GM10248 (cell line): ENCODE measurements at regions not wholly inside any gene's neighbourhood (a gene's known extent, or its start where the extent isn't known, plus 50 kb on each side); places are given as distances from the start of the nearest gene placed in this dataset.

Source experiments
- CTCF ChIA-PET: fragments of 300-600 bp; sonication (Branson Sonifier 250); formaldehyde crosslinking; extraction: SDS; loops from one replicate; lab custom pipeline; 2021; ENCODE audit warnings: antibody characterized with exemption; lab: Yijun Ruan, JAX
- POLR2A ChIA-PET: fragments of 350-650 bp; sonication (Branson Sonifier 250); formaldehyde crosslinking; extraction: SDS; loops from one replicate; lab custom pipeline; 2020; ENCODE audit warnings: antibody characterized with exemption; lab: Yijun Ruan, JAX
- DNase-seq: peaks from one replicate; pipeline ENCODE4 v3.0.0; 2012; ENCODE audit errors: extremely low spot score
- TF ChIP-seq, protein P1 (sequence below): IDR thresholded peaks from 2 replicates; pipeline ENCODE4 v1.5.1; 2012; ENCODE audit warnings: mild to moderate bottlenecking, low read depth; ENCODE audit errors: extremely low read depth, missing control alignments, control extremely low read depth

DNA sequence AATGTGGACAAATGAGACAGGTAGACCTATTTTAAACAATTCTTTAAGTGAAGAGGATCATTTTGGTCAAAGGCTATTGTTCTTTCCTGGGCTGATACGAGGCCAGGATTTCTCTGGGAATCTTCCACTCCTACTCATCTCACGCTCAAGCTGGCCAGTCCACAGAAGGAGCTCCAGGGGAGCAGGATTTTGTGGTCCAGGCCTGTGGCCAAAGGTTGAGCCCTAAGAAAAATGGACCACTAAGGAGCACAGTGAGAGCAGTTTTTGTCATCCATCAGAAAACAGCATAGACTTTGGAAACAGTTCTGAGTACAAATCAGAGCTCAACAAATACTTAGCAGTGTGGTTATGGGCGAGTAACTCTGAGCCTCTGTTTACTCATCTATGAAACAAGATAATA lies 260.2 kb upstream of the RUNX1 start:
- no peak for DNase-seq
- CTCF ChIA-PET, result no interaction called here
- POLR2A ChIA-PET, result no interaction called here
- TF ChIP-seq, protein P1, sequence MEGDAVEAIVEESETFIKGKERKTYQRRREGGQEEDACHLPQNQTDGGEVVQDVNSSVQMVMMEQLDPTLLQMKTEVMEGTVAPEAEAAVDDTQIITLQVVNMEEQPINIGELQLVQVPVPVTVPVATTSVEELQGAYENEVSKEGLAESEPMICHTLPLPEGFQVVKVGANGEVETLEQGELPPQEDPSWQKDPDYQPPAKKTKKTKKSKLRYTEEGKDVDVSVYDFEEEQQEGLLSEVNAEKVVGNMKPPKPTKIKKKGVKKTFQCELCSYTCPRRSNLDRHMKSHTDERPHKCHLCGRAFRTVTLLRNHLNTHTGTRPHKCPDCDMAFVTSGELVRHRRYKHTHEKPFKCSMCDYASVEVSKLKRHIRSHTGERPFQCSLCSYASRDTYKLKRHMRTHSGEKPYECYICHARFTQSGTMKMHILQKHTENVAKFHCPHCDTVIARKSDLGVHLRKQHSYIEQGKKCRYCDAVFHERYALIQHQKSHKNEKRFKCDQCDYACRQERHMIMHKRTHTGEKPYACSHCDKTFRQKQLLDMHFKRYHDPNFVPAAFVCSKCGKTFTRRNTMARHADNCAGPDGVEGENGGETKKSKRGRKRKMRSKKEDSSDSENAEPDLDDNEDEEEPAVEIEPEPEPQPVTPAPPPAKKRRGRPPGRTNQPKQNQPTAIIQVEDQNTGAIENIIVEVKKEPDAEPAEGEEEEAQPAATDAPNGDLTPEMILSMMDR, result no peak

DNA sequence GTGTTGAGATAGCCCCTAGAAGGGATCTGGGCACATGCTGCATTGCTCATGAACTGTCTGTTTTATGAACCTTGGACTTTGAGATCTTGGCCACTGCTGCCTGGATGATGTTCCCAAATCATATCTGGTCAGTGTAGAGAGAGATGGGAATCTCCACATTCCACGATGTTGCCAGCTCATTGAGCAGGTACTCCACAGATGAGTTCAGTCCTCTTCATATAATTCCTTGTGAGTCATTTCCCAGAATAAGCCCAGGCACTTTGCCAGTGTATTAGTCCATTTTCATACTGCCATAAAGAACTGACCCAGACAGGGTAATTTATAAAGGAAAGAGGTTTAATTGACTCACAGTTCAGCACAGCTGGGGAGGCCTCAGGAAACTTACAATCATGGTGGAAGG lies 254.0 kb upstream of the RUNX1 start:
- TF ChIP-seq, protein P1, result no peak
- no peak for DNase-seq
- CTCF ChIA-PET, result no interaction called here
- POLR2A ChIA-PET, result no interaction called here

DNA sequence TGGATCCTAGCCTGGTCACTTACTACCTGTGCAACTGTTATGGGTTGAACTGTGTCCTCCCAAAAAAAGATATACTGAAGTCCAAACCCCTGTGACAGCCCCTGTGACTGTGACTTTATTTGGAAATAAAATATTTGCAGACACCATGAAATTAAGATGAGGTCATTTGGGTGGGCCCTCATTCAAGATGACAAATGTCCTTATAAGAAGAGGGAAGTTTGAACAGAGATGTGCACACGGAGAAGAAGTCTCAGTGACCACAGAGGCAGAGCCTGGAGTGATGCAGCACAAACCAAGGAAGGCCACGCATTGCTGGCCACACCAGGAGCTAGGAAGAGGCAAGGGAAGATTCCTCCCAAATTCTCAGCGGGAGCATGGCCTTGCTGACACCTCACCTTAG lies 249.7 kb upstream of the RUNX1 start:
- TF ChIP-seq, protein P1, result no peak
- ChIA-PET POLR2A (no interaction called here), CTCF (no interaction called here)
- no peak for DNase-seq

DNA sequence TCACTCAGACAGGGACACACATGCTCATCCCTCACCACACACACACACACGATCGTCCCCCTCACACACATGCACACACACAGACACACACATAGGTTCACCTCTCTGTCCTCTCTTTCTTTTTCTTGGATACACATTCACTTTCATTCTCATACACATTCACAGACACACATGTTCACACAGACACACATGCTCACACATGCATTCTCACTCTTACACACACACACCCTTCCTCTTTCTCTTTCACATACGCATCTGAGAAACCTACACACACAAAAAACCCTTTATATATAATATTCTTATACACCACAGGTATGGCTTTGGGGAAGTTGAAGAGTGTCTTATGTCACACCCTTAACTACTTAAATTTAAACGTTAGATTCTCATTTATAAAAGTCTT lies 248.6 kb upstream of the RUNX1 start:
- POLR2A ChIA-PET, result no interaction called here
- CTCF ChIA-PET, result interaction anchor here (1.3 to 2.5 kb wide), 2 partner anchors 10 to 12 kb away, joined by 4 to 9 read pairs; no protein-coding TSS in a partner anchor

DNA sequence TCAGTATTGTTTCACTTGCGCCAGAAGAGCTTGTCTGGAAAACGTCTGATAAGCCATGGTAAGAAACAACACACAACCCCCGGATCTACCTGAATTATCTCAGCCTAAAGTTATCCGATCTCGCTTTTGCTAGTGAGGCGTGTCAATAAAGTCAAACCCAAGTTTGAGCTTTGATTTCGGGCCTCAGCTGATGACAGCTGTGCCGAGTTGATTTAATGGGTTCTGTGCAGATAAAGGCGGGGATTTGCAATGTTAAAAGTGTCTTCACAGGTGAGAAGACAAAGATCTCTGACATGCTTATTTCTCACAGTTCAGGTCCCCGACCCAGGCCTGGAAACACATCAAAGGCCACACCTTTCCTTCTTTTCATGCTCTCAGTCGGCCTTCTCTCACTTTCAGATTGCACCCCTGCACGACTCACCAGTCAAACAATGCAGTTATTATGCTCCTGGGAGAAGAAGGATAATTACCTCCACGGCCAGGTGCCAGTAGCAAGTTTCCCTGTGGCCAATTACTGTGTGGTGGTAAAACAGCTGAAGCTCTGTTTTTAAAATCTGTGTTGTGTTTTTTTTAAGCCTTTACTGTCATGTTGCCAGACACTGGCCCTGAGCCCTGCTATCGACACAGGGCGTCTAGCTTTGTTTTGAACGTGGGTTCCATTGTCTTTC lies 245.3 kb upstream of the RUNX1 start:
- TF ChIP-seq, protein P1, result no peak
- DNase-seq, result no peak
- CTCF ChIA-PET, result no interaction called here
- POLR2A ChIA-PET, result no interaction called here

More for the DNA sequence above, 248.6 kb upstream of the RUNX1 start:
- no peak for DNase-seq
- TF ChIP-seq, protein P1, result no peak

DNA sequence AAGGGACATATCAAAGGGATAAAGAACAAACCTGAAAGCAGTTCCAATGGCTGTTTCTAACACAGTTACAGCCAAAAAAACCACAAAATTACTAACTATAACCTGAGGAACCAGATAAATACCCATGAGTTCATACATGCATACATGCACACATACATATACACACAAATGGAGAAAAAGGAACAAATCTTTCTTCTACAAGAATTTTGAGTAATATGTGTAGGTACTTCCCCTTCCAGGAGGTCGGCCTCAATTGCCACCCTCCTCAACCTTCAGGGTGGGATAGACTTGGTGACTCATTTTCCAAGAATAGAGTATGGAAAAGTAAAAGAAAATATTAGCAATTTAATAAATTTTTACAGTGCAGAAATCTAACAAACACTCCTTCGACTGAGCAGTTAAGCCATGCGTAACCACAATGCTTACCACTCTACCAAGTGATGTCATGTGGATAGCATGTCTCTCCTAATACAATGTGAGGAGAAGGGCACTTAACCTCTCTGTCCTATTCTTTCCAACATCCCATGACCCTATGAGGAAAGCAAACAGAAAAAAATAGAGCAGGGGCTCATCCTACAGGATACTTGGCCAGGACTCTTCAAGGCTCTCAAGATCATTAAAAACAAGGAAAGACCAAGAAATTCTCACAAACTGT lies 243.0 kb upstream of the RUNX1 start:
- POLR2A ChIA-PET, result no interaction called here
- TF ChIP-seq, protein P1, result no peak
- CTCF ChIA-PET, result no interaction called here
- no peak for DNase-seq
